HepG2 (cell line): ENCODE measurements at regions not wholly inside any gene's neighbourhood (a gene's known extent, or its start where the extent isn't known, plus 50 kb on each side); places are given as distances from the start of the nearest gene placed in this dataset.

ENCODE experiments used
- CSRNP2 ChIP-seq: sonication (generic); formaldehyde crosslinking; conservative IDR thresholded peaks from 2 replicates; pipeline ENCODE4 v1.8.0; 2022; ENCODE audit warnings: low read depth, missing genetic modification reagents
- HDAC2 ChIP-seq: sonication (generic); formaldehyde crosslinking; IDR thresholded peaks from 2 replicates; pipeline ENCODE4 v1.4.0; 2020; ENCODE audit warnings: missing genetic modification reagents
- JARID2 ChIP-seq: sonication (generic); formaldehyde crosslinking; IDR thresholded peaks from 2 replicates; pipeline ENCODE4 v1.8.1; 2023; ENCODE audit warnings: missing genetic modification reagents, inconsistent platforms; ENCODE audit not compliant: insufficient replicate concordance
- KMT2A ChIP-seq: sonication (generic); formaldehyde crosslinking; IDR thresholded peaks from 2 replicates; pipeline ENCODE4 v1.4.0; 2020; ENCODE audit warnings: missing genetic modification reagents
- NFAT5 ChIP-seq: sonication (generic); formaldehyde crosslinking; IDR thresholded peaks from 2 replicates; pipeline ENCODE4 v1.4.0; 2020; ENCODE audit warnings: missing genetic modification reagents
- PHF21A ChIP-seq: sonication (generic); formaldehyde crosslinking; IDR thresholded peaks from 2 replicates; pipeline ENCODE4 v1.5.0; 2020; ENCODE audit warnings: mild to moderate bottlenecking, missing genetic modification reagents
- PHF5A ChIP-seq: IDR thresholded peaks from one replicate; pipeline ENCODE4 v1.6.1; 2018; ENCODE audit warnings: low read depth, missing genetic modification reagents; ENCODE audit not compliant: unreplicated experiment
- PITX1 ChIP-seq: sonication (generic); formaldehyde crosslinking; IDR thresholded peaks from 2 replicates; pipeline ENCODE4 v1.5.1; 2020; ENCODE audit warnings: mild to moderate bottlenecking, missing genetic modification reagents
- RELA ChIP-seq: sonication (generic); formaldehyde crosslinking; IDR thresholded peaks from 2 replicates; pipeline ENCODE4 v1.4.0; 2020; ENCODE audit warnings: missing genetic modification reagents
- RORA ChIP-seq: sonication (generic); formaldehyde crosslinking; IDR thresholded peaks from 2 replicates; pipeline ENCODE4 v1.5.0; 2020; ENCODE audit warnings: mild to moderate bottlenecking, missing genetic modification reagents, moderate library complexity
- SMAD1 ChIP-seq: sonication (generic); formaldehyde crosslinking; IDR thresholded peaks from 2 replicates; pipeline ENCODE4 v1.4.0; 2020; ENCODE audit warnings: missing genetic modification reagents, low read depth, mild to moderate bottlenecking, borderline replicate concordance
- SRSF4 ChIP-seq: fragments of 200-400 bp; formaldehyde crosslinking; IDR thresholded peaks from one replicate; pipeline ENCODE4 v1.6.1; 2018; ENCODE audit warnings: mild to moderate bottlenecking, low read depth, low read length, moderate library complexity; ENCODE audit not compliant: poor library complexity, severe bottlenecking
- TEAD2 ChIP-seq: sonication (generic); formaldehyde crosslinking; IDR thresholded peaks from 2 replicates; pipeline ENCODE4 v1.9.0; 2021; ENCODE audit warnings: missing genetic modification reagents
- TP53 ChIP-seq: sonication (generic); formaldehyde crosslinking; conservative IDR thresholded peaks from 2 replicates; pipeline ENCODE4 v1.4.0; 2020; ENCODE audit warnings: missing genetic modification reagents
- WIZ ChIP-seq: sonication (generic); formaldehyde crosslinking; IDR thresholded peaks from 2 replicates; pipeline ENCODE4 v1.5.1; 2020; ENCODE audit warnings: mild to moderate bottlenecking, missing genetic modification reagents
- ZFY ChIP-seq: sonication (generic); formaldehyde crosslinking; IDR thresholded peaks from 2 replicates; pipeline ENCODE4 v1.4.0; 2020; ENCODE audit warnings: missing genetic modification reagents
- ZFYVE20 ChIP-seq: sonication (generic); formaldehyde crosslinking; IDR thresholded peaks from 2 replicates; pipeline ENCODE4 v1.8.0; 2023; ENCODE audit warnings: low read depth, mild to moderate bottlenecking, moderate library complexity, missing genetic modification reagents, borderline replicate concordance
- ZNF20 ChIP-seq: sonication (generic); formaldehyde crosslinking; IDR thresholded peaks from 2 replicates; pipeline ENCODE4 v1.4.0; 2020; ENCODE audit warnings: mild to moderate bottlenecking, moderate library complexity, missing genetic modification reagents
- ZNF329 ChIP-seq: sonication (generic); formaldehyde crosslinking; IDR thresholded peaks from 2 replicates; pipeline ENCODE4 v1.9.0; 2021; ENCODE audit warnings: low read depth, mild to moderate bottlenecking, missing genetic modification reagents
- ZNF678 ChIP-seq: sonication (generic); formaldehyde crosslinking; IDR thresholded peaks from 2 replicates; pipeline ENCODE4 v1.4.0; 2020; ENCODE audit warnings: mild to moderate bottlenecking, missing genetic modification reagents
- ZNF746 ChIP-seq: sonication (generic); formaldehyde crosslinking; IDR thresholded peaks from 2 replicates; pipeline ENCODE4 v1.8.0; 2022; ENCODE audit warnings: mild to moderate bottlenecking, missing genetic modification reagents
- ZNF782 ChIP-seq: sonication (generic); formaldehyde crosslinking; IDR thresholded peaks from 2 replicates; pipeline ENCODE4 v1.4.0; 2020; ENCODE audit warnings: missing genetic modification reagents, mild to moderate bottlenecking, borderline replicate concordance
- ZSCAN5A ChIP-seq: sonication (generic); formaldehyde crosslinking; IDR thresholded peaks from 2 replicates; pipeline ENCODE4 v1.8.0; 2022; ENCODE audit warnings: mild to moderate bottlenecking, missing genetic modification reagents, borderline replicate concordance

GRCh38 chr20:50242863-50243609, 52.4 kb downstream of the CEBPB start (continued):
- TF ChIP-seq ZNF782 (CRISPR knock-in tag) (0 out of 2 replicates have a peak, but pooled peaks have one; percentile 53), ZSCAN5A (CRISPR knock-in tag) (peak; percentile 97), PITX1 (CRISPR knock-in tag) (peak; percentile 90), ZFYVE20 (CRISPR knock-in tag) (no peak), ZNF20 (no peak), RORA (CRISPR knock-in tag) (no peak), CSRNP2 (no peak), NFAT5 (peak; percentile 86; the same call in 1 of the 2 replicates), PHF21A (CRISPR knock-in tag) (peak; percentile 97), ZNF329 (0 out of 2 replicates have a peak, but pooled peaks have one; percentile 28), SRSF4 (no peak), HDAC2 (CRISPR knock-in tag) (peak; percentile 98), TEAD2 (CRISPR knock-in tag) (no peak), ZNF678 (CRISPR knock-in tag) (peak; percentile 63; the same call in 1 of the 2 replicates), SMAD1 (CRISPR knock-in tag) (peak; percentile 81; the same call in 1 of the 2 replicates), WIZ (CRISPR knock-in tag) (no peak), ZNF746 (CRISPR knock-in tag) (peak; percentile 94), PHF5A (CRISPR knock-in tag) (no peak), RELA (peak; percentile 90), TP53 (CRISPR knock-in tag) (no peak), KMT2A (CRISPR knock-in tag) (peak; percentile 21; the same call in 1 of the 2 replicates), JARID2 (CRISPR knock-in tag) (peak; percentile 48), ZFY (CRISPR knock-in tag) (peak; percentile 90)
